HG03159 (cell line): ENCODE measurements at regions not wholly inside any gene's neighbourhood (a gene's known extent, or its start where the extent isn't known, plus 50 kb on each side); places are given as distances from the start of the nearest gene placed in this dataset.
"Not testable (repeated sequence)": the region's sequence is repeated elsewhere in the genome, so short reads cannot be mapped to it uniquely, and the experiment has no call there.

Source experiments
- ATAC-seq: cut with Tn5 transposase; IDR thresholded peaks from one replicate; pipeline ENCODE4 v1.9.1; 2021; ENCODE audit warnings: mild to moderate bottlenecking, moderate library complexity; ENCODE audit not compliant: unreplicated experiment

GRCh38 chr3:106294121-106294520, 425.3 kb upstream of the CBLB start:
- no peak for ATAC-seq

GRCh38 chr3:106296062-106296461, 427.2 kb upstream of the CBLB start:
- no peak for ATAC-seq

DNA sequence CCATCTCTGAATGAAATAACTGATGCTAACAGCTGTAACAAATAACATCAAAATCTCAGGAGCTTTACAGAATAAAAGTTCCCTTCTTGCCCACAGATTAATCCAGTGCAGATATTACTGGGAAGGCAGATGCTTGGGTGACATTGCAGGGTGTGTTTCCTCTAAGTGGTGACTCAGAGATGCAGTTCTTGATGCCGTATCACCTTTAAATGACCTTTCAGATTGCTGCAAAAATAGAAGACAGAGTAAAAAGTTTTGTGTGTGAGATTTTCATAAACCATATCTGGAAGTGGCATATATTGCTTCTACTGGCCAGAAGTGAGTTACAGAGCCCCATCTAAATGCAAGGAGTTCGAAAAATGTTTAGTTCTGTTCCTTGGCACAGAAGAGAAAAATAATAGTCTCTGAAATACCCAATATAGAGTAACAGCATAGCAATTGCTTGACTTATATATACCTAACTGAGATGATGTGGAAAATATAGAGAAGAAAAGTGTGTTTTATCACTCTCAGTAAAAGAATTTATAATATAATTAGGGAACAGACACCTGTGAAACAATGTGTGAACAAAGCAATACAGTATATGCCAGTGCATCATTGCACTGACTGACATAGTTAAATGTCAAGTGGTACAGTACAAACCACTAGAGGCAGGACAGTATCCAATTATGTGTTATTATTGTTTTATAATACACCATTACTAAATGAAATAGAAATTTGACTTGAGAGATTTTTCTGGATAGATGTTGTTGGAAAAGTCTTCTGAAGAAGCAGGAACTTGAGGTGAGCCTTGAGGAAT, 430.7 kb upstream of the CBLB start:
- ATAC-seq, result peak; percentile 57

GRCh38 chr3:106302451-106303221, 433.8 kb upstream of the CBLB start:
- ATAC-seq, result peak; percentile 91

DNA sequence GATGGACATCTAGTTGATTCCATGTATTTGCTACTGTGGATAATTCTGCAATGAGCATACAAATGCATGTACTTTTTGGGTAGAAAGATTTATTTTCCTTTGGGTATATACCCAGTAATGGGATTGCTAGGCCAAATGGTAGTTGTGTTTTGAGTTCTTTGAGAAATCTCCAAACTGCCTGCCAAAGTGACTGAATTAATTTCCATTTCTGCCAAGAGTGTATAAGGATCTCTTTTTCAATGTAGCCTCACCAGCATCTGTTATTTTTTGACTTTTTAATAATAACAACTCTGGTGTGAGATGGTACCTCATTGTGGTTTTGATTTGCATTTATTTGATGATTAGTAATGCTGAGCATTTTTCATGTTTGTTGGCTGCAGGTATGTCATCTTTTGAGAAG, 435.0 kb upstream of the CBLB start:
- ATAC-seq, result no peak

- ATAC-seq, result no peak
Measured at GRCh38 chr3:106305127-106305526, 436.3 kb upstream of the CBLB start.

DNA sequence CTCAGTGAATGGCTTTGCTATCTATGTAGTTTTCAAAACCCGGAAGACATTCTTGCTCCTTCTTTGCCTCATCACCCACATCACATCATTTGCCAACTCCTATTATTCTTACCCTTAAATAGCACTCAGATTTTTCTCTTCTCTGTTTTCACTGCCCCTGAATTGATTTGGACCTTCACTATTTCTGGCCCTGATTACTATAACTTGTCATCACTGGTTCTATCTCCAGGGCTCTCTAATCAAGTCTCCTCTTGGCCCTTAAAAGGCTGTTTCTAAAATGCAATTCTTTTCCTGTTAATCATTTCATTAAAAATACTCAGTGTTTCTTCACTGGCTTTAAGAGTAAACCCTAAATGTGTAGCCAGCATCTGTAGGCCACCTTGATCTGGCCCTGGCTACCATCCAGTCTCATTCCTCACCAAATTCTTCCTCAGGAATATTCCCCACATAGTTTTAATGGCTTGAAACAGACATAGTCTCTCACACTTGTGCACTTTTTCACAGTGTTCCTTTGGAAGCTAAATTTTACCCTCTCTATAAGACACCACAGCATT, 437.1 kb upstream of the CBLB start:
- no peak for ATAC-seq

DNA sequence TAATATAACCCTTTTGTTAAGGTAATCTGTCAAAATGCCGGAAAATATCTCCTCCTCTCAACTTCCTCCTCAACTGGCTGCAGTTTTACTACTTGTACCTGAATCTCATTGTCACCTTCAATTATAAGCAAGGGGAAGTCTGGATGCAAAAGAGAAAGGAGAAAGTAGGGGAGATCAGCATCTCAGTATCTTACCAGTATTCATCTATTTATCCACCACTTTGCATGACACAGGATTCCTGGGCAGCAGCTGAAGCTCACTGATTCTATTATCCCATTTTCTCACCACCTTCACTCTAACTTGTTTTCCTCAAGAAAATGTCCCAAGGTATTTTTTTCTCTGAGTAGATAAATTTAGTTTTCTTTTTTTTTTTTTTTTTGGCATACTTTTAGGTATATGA, 440.5 kb upstream of the CBLB start:
- no peak for ATAC-seq

- not testable (repeated sequence) for ATAC-seq
Measured at GRCh38 chr3:106309798-106310197, 441.0 kb upstream of the CBLB start.

GRCh38 chr3:106317141-106318055, 448.6 kb upstream of the CBLB start:
- ATAC-seq, result no peak

- ATAC-seq, result not testable (repeated sequence)
Measured at GRCh38 chr3:106321438-106321837, 452.6 kb upstream of the CBLB start.

DNA sequence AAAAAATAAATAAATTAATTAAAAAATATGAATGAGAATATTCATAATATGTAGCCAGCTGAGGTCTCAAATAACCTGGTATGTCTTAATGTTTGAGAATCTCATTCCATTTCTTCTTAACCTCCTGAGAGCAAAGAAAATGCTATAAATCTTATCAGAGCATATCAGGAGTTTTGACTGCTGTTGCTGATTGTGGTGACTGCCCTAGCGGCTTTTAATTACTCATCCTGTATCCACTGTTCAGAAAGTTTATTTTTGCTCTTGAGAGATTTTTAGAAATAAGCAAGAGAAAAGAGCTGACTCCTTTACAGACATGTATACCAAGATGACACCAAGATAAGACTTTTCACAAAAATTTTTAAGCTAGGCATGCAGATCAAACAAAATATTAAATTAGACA, 454.8 kb upstream of the CBLB start:
- no peak for ATAC-seq

DNA sequence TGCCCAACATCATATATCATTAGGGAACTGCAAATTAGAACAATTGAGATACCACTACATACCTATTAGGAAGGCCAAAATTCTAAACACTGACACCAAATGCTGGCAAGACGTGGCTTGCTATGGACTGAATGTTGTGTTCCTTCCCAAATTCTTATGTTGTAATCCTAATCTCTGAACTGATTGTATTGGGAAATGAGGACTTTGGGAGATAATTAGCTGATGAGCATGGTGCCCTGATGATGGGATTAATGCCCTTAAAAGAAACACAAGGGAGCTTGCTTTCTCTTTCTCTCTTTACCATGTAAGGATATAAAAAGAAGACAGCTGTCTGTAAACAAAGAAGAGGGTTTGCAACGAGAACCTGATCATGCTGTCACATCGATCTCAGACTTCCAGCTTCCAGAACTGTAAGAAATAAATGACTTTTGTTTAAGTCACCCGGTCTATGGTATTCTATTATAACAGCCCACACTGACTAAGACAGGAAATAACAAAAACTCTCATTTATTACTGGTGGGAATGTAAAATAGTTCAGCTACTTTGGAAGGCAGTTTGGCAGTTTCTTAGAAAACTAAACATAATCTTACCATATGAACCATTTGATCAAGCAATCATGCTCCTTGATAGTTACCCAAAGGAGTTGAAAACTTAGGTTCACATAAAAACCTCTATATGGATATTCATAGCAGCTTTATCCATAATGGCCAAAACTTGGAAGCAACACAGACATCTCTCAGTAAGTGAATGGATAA, 458.3 kb upstream of the CBLB start:
- ATAC-seq, result no peak

DNA sequence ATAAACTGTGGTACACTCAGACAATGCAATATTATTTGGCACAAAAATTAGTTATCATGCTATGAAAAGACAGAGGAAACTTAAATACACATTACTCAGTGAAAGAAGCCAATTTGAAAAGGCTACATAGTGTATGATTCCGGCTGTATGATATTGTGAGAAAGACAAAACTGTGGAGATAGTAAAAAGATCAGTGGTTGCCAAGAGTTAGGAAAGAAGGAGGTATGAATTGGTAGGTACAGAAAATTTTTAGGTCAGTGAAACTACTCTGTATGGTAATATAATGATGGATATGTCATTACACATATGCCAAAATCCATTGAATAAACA, 458.8 kb upstream of the CBLB start:
- no peak for ATAC-seq

DNA sequence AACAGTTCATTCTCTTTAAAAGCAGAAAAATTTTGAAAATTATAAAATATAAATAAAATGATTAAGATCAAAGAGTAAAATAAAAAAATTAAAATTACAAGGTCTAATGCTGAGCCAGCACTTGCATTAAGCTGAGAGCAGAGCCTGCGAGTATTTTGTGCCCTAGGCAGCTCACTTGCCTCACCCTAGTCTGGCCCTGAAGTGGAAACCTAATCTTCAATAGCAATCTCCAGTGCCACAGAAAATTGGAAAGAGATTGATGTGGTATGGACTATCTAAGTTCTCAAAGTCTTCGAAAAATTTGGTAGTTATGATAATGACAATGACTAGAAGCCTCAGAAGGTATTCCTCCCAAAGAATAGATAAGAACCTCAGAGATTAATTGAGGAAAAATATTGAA, 459.4 kb upstream of the CBLB start:
- no peak for ATAC-seq

DNA sequence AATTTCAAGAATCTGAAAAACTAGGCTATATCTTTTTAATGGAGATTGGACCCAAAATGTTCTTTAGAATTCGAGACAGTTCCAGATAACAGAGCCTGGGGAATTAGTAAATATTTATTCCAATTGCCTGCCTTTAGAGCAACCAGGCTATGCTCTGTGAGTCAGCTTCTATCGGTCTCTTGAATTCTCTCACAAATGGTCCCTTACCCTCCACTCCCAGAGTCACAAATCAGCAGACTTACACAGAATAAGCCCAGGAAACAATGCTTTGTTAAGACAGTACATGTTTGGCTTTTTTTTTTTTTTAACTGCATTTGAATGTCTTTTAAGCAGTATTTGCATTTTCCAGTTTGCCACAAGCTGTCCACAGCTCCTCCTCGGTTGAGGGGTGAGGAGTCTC, 460.7 kb upstream of the CBLB start:
- ATAC-seq, result no peak

DNA sequence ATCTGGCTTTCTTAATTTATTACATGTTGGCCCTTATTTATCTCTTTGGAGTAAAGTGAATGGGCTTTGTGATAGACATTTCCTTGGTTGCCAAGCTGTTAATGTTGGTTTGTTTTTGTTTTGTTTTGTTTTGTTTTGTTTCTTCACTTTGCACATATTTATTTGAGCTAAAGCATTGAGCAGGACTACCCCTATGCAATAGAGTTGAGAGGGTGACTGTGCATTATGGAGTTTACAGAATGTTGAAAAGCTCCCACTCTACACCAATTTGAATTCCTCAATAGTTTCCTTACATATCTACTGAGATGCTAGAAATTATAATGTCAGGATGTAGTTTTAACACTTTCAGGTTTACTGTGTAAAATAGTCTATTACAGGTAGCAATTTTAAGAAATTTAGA, 462.8 kb upstream of the CBLB start:
- no peak for ATAC-seq

- no peak for ATAC-seq
Measured at GRCh38 chr3:106332129-106332528, 463.3 kb upstream of the CBLB start.

- ATAC-seq, result no peak
Measured at GRCh38 chr3:106332884-106333283, 464.1 kb upstream of the CBLB start.

GRCh38 chr3:106333911-106334618, 465.3 kb upstream of the CBLB start:
- peak; percentile 53 for ATAC-seq
